Type B pancreatic cell (in vitro differentiated cells): ENCODE measurements at regions not wholly inside any gene's neighbourhood (a gene's known extent, or its start where the extent isn't known, plus 50 kb on each side); places are given as distances from the start of the nearest gene placed in this dataset.

Source experiments
- DNase-seq: peaks from one replicate; pipeline ENCODE4 v3.0.0; 2021; ENCODE audit warnings: mixed read lengths; ENCODE audit not compliant: unreplicated experiment; ENCODE audit errors: extremely low spot score
- H3K27ac Mint-ChIP-seq: 2 replicates; pipeline ENCODE4 v1.8.0; 2021; ENCODE audit warnings: mild to moderate bottlenecking, mixed read lengths
- H3K27me3 Mint-ChIP-seq: 2 replicates; pipeline ENCODE4 v1.8.0; 2021; ENCODE audit warnings: mixed read lengths
- H3K36me3 Mint-ChIP-seq: 2 replicates; pipeline ENCODE4 v1.8.0; 2021; ENCODE audit warnings: mixed read lengths
- H3K4me1 Mint-ChIP-seq: one replicate; pipeline ENCODE4 v1.8.0; 2021; ENCODE audit warnings: mixed read lengths; ENCODE audit not compliant: unreplicated experiment
- H3K4me3 Mint-ChIP-seq: 2 replicates; pipeline ENCODE4 v1.8.0; 2021; ENCODE audit warnings: mild to moderate bottlenecking, mixed read lengths
- H3K9me3 Mint-ChIP-seq: 2 replicates; pipeline ENCODE4 v1.8.0; 2021; ENCODE audit warnings: mixed read lengths
- CTCF ChIP-seq: fragments of 200-600 bp; sonication (generic); conservative IDR thresholded peaks from 2 replicates; pipeline ENCODE4 v1.5.0; 2021; ENCODE audit warnings: antibody characterized with exemption, mild to moderate bottlenecking

GRCh38 chr5:158436271-158437065 is 577.5 kb upstream of the CLINT1 start:
- TF ChIP-seq CTCF = no peak
- Mint-ChIP-seq H3K9me3 (peaks cover 11% of the 10 kb centered on the region), H3K27ac (no peak overlapping the region), H3K36me3 (no peaks in the 10 kb centered on the region), H3K27me3 (no peaks in the 10 kb centered on the region), H3K4me1 (no peaks in the 10 kb centered on the region), H3K4me3 (no peak overlapping the region)
- no peak for DNase-seq

GRCh38 chr5:158435161-158435616 is 576.2 kb upstream of the CLINT1 start:
- DNase-seq = no peak
- peaks cover 11% of the 10 kb centered on the region for H3K9me3 Mint-ChIP-seq
- H3K36me3 Mint-ChIP-seq = no peaks in the 10 kb centered on the region
- no peak overlapping the region for H3K27ac Mint-ChIP-seq
- no peaks in the 10 kb centered on the region for H3K4me1 Mint-ChIP-seq
- no peaks in the 10 kb centered on the region for H3K27me3 Mint-ChIP-seq
- no peak overlapping the region for H3K4me3 Mint-ChIP-seq
- TF ChIP-seq CTCF = no peak

GRCh38 chr5:158434749-158435148 is 575.8 kb upstream of the CLINT1 start:
- Mint-ChIP-seq H3K4me1 (peaks cover 3% of the 10 kb centered on the region), H3K27ac (no peak overlapping the region), H3K9me3 (peaks cover 14% of the 10 kb centered on the region), H3K4me3 (no peak overlapping the region), H3K27me3 (no peaks in the 10 kb centered on the region), H3K36me3 (no peaks in the 10 kb centered on the region)
- no peak for DNase-seq
- TF ChIP-seq CTCF = no peak

- TF ChIP-seq CTCF = no peak
- no peak overlapping the region for H3K27ac Mint-ChIP-seq
- no peaks in the 10 kb centered on the region for H3K36me3 Mint-ChIP-seq
- H3K4me1 Mint-ChIP-seq = peaks cover 8% of the 10 kb centered on the region
- peaks cover 18% of the 10 kb centered on the region for H3K9me3 Mint-ChIP-seq
- no peaks in the 10 kb centered on the region for H3K27me3 Mint-ChIP-seq
- no peak for DNase-seq
- H3K4me3 Mint-ChIP-seq = no peak overlapping the region
Observed at GRCh38 chr5:158433634-158434033, 574.7 kb upstream of the CLINT1 start.

- Mint-ChIP-seq H3K36me3 (no peaks in the 10 kb centered on the region), H3K9me3 (peaks cover 13% of the 10 kb centered on the region), H3K4me3 (no peak overlapping the region), H3K4me1 (peaks cover 19% of the 10 kb centered on the region), H3K27ac (no peak overlapping the region), H3K27me3 (no peaks in the 10 kb centered on the region)
- no peak for TF ChIP-seq CTCF
- no peak for DNase-seq
Observed at GRCh38 chr5:158431369-158432029, 572.6 kb upstream of the CLINT1 start.
